ENCODE measurements at regions not wholly inside any gene's neighbourhood (a gene's known extent, or its start where the extent isn't known, plus 50 kb on each side); places are given as distances from the start of the nearest gene placed in this dataset.
"Not testable (repeated sequence)": the region's sequence is repeated elsewhere in the genome, so short reads cannot be mapped to it uniquely, and the experiment has no call there.

DNA sequence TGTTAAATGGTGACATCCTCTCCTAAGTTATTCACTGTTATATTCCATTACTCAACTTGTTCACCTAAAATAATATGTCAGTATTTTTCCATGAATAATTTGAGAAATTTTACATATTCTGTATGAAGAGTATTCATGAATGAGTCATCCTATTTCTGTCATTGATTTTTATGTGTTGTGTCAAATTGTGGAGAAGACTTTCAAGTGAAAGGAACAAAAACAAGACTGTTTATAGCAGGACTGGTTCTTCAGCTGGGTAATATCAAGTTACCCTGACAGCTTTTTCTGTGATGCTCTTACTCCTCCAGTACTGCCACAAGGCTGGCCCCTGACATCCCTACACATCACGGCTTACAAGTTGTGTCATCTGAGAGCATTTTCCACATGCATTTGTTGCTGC lies 847.7 kb downstream of the NCAM2 start:
- DNase-seq (ENCODE audit: low read depth in 2 of 3, low spot score in 1 of 3), result no peak

DNA sequence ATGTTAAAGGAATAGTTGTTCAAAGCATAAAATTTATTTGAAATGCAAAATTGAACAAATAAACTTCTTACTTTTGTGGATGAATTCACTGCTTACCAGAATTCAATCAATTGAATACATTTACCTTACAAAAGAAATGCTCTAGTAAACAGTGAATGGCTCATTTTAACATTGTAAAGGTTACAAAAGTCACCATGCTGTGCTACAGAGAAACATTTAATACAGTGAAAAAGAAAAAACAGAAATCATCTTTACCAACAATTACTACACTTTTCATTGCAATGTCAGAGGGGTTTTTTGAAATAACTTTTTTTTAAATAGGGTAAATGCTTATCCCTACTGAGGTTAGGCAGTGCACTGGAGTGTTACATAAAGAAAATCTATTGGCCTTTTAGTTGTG lies 853.0 kb downstream of the NCAM2 start:
- no peak for DNase-seq (ENCODE audit: low read depth in 2 of 3, low spot score in 1 of 3)

DNA sequence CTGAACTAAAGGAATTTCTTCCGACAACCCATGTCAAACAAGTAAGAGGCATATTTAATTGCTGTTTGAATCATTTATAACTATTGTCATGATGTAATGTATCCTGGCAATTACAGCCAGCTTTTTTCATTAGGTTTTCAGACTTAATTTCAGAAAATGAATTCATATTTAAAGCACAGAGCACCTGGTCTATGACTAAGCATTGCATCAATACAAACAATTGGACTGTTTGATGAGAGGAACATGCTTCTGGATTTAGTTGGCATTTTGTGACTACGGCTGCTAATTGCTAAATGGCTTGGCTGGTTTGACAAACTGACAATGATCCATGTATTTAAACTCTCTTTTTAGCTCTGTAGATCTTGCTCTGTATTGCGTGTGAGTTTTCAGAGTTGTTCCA lies 853.4 kb downstream of the NCAM2 start:
- DNase-seq (ENCODE audit: low read depth in 2 of 3, low spot score in 1 of 3), result no peak

DNA sequence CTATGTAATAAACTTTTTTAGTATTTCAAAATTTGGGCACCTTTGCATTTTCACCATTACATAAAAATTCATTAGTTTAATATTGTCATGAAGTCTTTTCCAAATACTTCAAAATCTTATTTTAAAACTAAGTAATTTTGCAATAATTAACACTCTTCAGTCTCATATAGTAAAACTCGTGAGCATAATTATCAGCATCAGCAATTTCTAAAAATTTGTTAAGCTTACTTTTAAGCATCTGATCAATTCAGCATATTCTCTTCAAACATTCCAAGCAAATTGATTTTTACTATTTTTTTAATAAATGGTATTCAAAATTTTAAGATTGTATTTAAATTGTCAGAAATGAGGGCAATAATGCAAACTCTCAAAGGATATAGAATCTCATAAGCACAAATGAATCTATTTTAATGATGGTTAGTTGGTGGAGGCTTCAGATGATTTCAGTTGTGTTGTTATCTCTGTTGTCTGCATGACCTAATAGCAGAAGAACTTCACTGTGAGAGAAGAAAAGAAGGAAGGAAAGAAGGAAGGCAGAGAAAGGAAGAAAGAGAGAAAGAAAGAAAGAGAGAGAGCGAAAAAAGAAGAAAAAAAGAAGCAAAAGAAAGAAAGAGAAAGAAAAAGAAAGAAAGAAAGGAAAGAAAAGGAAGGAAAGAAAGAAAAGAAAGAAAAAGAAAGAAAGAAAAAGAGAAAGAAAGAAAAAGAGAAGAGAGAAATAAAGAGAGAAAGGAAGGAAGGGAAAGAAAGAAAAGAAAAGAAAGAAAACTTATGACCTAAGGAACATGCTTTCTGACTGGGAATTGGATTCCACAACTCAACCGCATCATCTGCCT lies 860.5 kb downstream of the NCAM2 start:
- DNase-seq (ENCODE audit: low read depth in 2 of 3, low spot score in 1 of 3), result no peak

DNA sequence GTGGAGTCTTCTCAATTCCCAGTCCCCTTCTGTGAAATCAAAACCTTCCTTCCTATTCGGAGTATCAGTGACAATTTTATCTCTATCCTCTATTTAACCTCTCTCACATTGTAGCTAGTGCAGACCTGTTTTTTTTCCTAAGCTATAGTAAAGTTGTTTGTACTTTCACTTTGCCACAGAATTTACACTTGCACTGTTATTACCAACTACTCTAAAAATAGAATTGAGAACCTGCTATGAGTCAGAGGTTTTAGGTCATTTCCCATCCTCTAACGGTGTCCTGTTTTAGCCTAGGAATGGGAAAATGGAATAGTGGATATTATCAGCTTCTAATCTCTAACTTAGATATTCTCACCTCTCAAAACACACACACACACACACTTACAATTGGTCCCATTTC lies 862.7 kb downstream of the NCAM2 start:
- DNase-seq (ENCODE audit: low read depth in 2 of 3, low spot score in 1 of 3), result no peak

GRCh38 chr21:21864321-21864840 lies 866.2 kb downstream of the NCAM2 start:
- DNase-seq (ENCODE audit: low read depth in 2 of 3, low spot score in 1 of 3), result no peak

DNA sequence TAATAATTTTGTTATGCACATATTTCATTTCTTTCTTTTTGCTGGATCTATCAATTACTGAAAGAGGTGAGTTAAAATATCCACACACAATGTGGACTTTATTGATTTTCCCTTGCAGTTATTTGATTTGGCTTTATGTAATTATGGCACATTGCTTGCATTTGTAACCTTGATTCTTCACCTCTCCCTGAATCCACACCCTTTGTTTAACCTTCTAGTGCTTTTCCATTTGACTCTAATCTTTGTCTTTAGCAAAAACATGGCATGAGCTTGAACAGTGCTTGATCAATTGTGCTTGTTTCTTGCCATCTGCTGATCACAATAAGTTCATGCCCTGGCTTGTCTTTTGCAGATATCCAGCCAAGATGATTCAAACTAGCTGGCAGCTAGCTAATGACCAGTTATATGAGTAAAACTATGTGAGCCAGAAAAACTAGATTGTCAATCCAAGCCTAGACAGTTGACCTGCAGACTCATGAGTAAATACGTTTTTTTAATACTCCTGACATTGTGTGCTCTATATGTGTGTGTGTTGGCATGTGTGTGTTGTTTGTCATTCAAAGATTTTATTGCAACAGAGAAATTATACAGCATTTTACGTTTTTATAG lies 899.2 kb downstream of the NCAM2 start:
- DNase-seq (ENCODE audit: low read depth in 2 of 3, low spot score in 1 of 3), result no peak

- no peak for DNase-seq (ENCODE audit: low read depth in 2 of 3, low spot score in 1 of 3)
These were observed 900.6 kb downstream of the NCAM2 start for GRCh38 chr21:21898801-21899200.

DNA sequence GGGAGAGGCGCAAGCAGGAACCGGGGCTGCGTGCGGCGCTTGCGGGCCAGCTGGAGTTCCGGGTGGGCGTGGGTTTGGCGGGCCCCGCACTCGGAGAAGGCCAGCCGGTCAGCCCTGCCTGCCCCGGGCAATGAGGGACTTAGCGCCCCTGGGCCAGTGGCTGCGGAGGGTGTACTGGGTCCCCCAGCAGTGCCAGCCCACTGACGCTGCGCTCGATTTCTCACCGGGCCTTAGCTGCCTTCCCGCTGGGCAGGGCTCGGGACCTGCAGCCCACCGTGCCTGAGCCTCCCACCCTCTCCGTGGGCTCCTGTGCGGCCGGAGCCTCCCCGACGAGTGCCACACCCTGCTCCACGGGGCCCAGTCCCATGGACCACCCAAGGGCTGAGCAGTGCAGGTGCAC lies 904.2 kb downstream of the NCAM2 start:
- DNase-seq (ENCODE audit: low read depth in 2 of 3, low spot score in 1 of 3), result not testable (repeated sequence)

DNA sequence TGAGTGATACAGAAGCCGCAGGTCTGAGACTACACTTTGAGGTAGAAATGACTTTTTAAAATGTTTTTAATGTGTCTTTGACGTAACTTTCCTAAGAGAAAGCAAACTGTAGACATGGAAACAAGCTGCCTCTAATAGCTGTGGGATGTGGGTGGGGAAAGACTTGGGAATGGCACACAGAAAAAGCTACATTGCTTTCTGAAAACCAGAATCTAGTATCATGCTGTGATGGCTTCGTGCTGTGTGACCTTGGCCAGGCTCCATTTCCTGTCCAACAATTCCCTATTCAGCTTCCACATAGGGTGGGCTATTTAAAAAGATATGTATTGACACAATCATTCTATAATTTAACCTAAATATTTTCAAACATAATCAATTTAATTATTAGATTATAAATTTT lies 909.1 kb downstream of the NCAM2 start:
- DNase-seq (ENCODE audit: low read depth in 2 of 3, low spot score in 1 of 3), result no peak

DNA sequence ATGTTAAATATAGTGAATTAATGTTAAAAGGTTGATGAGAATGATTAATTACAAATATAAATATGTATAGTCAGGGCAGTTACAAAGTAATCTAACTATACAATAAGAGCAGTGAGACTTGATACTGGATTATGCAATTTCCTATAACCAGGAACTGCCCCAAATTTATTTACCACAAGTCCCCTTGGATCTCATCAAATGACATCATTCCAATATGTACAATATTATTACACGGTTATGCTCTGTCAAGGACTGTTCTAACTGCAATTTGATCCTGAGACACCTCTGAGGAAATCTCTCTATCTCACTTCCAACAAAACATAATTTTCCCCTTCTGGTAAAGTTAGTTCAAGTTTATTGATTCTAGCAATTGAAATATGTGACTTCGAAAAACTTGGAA lies 917.6 kb downstream of the NCAM2 start:
- DNase-seq (ENCODE audit: low read depth in 2 of 3, low spot score in 1 of 3), result no peak

DNA sequence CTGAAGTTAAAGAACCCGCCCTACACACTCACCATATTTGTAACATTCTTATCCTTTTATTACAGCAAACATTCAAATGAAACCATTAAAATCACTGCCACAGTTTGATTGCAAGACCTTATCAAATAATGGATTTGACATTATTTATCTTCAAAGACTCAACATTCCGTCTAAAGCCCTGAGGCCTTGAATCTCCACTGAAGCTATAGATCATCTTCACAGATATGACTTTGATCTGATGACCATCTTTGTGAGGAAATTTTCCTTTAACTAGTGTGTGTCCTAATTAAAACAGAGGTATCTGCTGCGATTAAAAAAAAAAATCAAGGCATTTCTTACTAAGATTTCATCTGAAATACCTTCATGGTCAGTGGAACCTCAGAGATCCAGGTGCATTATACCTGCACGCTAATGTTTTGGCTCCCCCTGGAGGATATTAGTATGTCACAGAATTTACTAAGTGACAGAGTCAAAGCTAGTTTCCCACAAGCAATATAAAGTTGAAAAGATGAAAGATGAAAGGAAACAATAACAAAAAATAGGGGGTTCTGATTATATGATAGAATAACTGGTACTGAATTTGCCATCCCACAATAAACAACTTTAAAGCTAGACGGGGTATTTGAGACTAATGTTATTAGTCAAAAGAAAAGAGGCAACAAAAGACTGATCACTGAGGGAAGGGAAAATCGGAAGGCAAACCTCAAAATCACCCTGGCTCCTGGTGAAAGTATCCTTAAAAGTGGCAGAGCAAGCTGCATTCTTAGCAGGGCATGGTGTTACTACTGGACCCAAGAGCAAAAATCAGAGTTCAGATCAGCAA lies 923.4 kb downstream of the NCAM2 start:
- no peak for DNase-seq (ENCODE audit: low read depth in 2 of 3, low spot score in 1 of 3)

DNA sequence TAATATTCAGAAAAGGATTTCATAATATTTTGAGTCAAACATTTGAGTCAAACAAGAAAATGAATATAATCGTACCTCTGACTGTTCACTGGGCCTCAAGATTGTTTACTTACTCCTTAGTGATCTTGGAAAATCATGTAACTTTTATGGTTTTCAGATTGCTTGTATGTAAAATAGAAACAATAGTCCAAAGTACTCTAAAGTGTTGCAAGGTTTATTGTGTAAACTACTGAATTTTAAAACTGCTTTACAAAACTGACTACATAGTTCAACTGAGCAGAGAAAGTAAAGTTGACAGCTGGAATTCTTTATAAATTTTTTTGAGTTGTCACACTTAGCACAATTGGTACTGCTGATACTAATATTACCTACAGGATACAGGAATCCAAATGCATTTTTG lies 931.0 kb downstream of the NCAM2 start:
- no peak for DNase-seq (ENCODE audit: low read depth in 2 of 3, low spot score in 1 of 3)

GRCh38 chr21:21929789-21930188 lies 931.6 kb downstream of the NCAM2 start:
- DNase-seq (ENCODE audit: low read depth in 2 of 3, low spot score in 1 of 3), result no peak

- DNase-seq (ENCODE audit: low read depth in 2 of 3, low spot score in 1 of 3), result no peak
These were observed 954.4 kb downstream of the NCAM2 start for GRCh38 chr21:21952566-21952965.

DNA sequence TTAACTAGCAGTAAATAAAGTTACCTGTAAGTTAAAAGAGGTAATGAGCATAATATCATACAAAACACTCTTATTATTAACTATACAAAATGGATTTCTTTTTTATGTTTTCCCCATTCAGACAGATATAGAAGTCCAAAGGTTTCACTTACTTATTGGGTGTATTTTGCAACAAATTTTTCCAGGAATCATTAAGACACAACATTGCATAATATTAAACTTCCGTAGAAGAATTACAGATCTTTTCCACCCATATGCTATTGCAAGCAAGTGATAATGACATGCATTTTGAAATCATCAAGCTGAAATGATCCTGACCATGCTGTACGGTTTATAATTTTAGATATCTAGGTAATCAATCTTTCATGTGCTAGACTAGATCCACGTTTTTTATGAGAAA lies 957.0 kb downstream of the NCAM2 start:
- DNase-seq (ENCODE audit: low read depth in 2 of 3, low spot score in 1 of 3), result no peak

DNA sequence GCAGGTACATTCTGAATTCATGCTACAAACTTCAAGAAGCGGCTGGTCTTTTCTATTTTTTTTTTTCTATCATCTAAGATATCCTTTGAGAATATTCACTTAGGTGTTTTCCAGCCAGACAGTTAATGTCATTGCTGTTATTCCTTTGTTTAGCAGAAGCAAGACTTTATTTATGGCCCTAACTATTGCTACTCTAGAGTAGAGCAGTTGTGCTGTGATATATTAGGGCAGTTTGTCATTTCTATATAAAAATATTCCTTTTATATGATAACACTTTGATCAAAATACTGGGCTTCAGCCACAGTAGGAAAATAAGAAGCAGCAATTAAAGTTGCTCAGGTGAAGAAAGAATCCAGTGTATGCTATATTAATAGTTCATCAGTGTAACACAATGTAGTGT lies 959.3 kb downstream of the NCAM2 start:
- DNase-seq (ENCODE audit: low read depth in 2 of 3, low spot score in 1 of 3), result no peak

DNA sequence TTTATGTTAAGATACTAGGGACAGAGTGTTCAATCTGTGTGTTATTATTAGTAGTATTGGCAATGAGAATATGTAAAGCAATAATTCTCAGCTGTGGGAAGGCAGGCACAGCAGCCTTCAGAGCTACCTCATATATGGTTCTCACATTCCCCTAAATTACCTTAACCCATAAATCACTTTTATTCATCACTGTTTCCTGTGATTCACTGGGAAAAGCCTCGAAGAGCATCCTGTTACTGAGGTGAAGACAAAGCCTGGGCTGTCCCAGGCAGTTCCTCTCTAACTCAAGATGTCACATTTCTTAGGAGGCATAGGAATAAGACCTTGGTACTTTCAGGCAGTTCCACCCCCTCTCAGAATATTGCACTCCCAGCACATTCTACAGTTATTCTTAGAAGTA lies 965.7 kb downstream of the NCAM2 start:
- no peak for DNase-seq (ENCODE audit: low read depth in 2 of 3, low spot score in 1 of 3)

- no peak for DNase-seq (ENCODE audit: low read depth in 2 of 3, low spot score in 1 of 3)
These were observed 970.6 kb downstream of the NCAM2 start for GRCh38 chr21:21968810-21969209.

DNA sequence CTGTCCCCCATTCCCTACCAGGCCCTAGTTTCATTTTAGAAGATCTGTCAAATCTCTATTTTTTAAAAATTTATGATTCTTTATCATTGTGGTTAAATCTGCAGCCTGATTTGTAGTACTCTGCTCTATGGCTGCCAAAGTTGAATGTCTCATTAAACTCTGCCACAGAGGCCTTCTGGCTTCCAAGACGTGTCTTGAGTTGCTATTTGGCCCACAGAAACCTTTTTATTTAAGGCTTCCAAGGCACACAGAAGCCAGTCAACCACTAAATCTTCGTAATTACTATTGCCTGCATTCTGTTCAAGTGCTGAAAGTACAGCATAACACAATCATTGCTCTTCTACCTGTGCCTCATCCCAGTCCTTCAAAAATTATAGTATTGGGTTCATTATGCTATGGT lies 971.0 kb downstream of the NCAM2 start:
- DNase-seq (ENCODE audit: low read depth in 2 of 3, low spot score in 1 of 3), result no peak

DNA sequence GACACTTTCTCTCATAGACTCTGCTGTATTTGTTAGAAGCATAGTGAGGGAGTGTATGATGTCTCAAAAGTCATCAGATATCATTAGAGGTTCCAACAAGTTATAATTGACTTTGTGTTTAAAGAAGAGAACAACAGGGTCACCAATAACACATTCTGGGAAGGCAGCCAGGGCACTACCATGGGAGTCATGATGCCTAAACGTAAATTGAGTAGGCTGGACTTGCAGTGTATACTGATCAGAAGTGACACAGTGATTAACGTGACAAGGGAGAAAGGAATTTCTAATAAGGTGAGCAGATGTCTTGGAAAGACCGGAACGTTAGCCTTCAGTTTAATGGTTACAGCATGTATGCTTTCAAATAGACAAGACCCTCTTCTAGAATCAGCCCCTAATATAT lies 973.2 kb downstream of the NCAM2 start:
- DNase-seq (ENCODE audit: low read depth in 2 of 3, low spot score in 1 of 3), result no peak

GRCh38 chr21:21973806-21974205 lies 975.6 kb downstream of the NCAM2 start:
- no peak for DNase-seq (ENCODE audit: low read depth in 2 of 3, low spot score in 1 of 3)
